Left cardiac atrium (tissue), 4 donors: ENCODE measurements at regions not wholly inside any gene's neighbourhood (a gene's known extent, or its start where the extent isn't known, plus 50 kb on each side); places are given as distances from the start of the nearest gene placed in this dataset.

ENCODE experiments used
- ATAC-seq, 2 donors: fragments of 200-7000 bp; cut with Tn5 transposase; one replicate each; pipeline ENCODE4 v1.9.1; 2020; ENCODE audit warnings: mild to moderate bottlenecking in 2 of 2, moderate library complexity in 2 of 2
- DNase-seq: peaks from one replicate; pipeline ENCODE4 v3.0.0-alpha.2; 2020
- intact Hi-C, 2 donors: fragments of 100-400 bp; cut with DNase I; formaldehyde crosslinking; loops; one replicate each; pipeline versions ENCODE4 v1.14.1 to v1.15.1; 2022 to 2023
- donor health status: DM: no; HTN: yes; CAD: no.
- donor health status: DM: no; HTN: yes; CAD: no; lungs with severe emphysema.
- donor health status: DM: yes; HTN: yes; CAD: no.
- donor health status: Dilated cardiomyopathy.

DNA sequence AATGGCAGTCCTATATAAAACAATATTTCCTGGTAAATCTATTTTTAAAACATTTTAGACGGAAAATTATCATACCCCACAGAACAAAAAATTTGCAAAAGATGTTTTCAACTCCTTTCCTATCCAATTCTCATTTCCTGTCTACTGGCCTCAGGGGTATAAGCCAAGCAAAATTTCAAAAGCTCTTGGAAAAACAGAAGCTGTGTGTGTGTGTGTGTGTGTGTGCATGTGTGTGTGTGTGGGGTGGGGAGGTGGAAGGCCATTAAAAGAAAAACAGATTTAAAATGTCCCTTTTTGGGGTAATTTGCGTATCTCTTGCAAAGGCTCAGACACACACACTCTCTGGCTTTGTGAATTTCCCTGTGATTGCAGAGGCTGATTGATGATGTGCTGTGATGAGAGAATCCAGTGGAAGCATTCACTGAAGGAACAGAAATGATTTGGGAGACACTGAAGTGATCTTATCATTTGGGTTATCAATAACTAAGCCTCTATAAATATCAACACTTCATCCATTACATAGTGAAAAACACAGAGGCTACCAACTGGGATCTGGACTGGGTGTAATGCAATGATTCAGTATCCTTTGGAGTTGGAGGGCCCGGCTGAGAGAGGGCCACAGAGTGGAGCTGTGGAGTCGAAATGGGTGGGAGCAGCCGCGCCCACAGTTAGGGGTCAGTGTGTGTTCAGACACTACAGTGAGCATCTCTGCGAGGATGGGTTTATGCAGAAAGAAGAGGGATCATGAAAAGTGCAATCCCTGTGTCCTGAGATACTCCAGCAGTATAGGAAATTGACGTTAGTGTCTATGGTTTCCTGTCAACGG, 106.8 kb upstream of the PREP start:
- intact Hi-C loops: no loop called here
- peak; percentile 22 for DNase-seq
- ATAC-seq: peak; percentile 44 to 68

DNA sequence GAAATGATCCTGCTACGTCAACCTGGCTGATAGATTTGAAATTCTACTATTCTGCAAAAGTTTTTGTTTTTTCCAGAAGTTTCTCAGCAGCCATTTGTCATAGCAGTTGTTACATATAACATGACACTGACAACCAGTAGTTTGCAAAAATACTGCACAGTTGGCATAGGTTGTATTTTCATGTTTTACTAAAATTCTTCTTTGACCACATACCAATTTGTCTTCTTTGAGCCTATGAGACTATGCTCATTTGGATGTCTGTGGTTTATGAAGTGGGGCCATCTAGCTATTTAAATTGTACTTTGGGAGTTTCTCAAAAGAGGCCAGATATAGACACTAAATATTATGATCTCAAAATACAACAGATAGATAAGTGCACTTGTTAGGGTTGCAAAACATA, 104.9 kb upstream of the PREP start:
- DNase-seq (no peak), ATAC-seq (no peak)
- intact Hi-C loops: no loop called here

DNA sequence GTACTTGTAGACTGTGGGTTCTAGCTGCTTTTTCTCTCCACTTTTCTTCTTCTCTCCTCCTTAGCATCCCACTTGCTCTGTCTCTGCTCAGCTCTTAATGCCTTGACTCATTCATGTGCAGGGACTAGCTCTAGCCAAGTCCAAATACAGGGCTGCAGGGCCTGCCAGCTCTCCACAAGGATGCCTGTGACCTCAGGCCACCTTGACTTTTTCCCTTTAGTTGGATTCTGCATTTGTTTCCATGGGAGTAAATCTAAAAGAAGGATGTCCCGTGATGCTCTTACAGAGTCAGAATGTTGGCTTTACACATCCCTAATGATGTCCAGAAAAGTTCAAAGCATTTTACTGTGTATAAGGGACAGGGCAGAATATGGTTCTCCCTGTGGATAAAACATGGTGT, 101.8 kb upstream of the PREP start:
- ATAC-seq (peak in 1 of 2 donors; percentile 47), DNase-seq (no peak)
- intact Hi-C loops: no loop called here

DNA sequence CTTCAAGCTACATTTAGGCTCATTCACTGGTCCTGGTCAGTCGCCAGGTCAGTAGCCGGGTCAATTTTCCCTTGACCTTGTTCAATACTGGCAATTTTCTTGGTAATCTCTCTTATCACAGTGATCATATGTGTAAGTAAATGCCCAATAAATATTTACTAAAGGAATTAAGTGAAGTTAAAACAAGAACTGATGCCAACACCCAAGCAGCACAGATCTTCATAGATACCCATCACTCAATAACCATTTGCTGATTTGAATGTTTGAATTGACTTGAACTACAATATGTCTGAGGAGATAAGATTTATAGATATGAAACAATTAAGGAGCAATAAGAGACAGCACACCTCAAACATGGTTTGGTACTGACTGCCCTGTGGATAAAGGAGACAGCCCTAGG, 100.8 kb upstream of the PREP start:
- intact Hi-C loops: no loop called here
- no peak for ATAC-seq
- DNase-seq: no peak

DNA sequence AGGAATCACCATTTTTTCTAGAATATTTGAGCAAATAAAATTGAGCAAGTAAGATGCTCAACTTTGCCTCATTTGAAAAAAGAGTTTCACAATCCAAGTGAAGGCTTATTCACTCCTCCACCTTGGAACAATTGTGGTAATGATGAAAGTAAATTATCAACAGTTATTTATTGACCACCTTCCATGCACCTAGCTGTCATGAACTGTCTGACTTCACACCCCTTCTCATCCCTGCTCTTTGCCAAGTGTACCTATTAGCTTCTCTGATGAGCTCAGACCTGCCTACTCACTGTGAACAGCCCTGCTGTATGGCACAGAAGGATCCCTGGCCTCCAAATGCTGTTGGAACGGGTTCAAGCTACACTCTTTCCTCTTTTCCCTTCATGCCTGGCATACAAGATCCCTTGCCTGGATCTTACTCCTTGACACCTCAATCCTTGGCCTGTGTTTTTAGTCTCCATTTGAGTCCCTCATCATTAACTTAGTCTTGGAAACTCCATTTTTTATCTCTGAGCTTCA, 99.0 kb upstream of the PREP start:
- no peak for ATAC-seq
- DNase-seq: no peak
- intact Hi-C loops: no loop called here

DNA sequence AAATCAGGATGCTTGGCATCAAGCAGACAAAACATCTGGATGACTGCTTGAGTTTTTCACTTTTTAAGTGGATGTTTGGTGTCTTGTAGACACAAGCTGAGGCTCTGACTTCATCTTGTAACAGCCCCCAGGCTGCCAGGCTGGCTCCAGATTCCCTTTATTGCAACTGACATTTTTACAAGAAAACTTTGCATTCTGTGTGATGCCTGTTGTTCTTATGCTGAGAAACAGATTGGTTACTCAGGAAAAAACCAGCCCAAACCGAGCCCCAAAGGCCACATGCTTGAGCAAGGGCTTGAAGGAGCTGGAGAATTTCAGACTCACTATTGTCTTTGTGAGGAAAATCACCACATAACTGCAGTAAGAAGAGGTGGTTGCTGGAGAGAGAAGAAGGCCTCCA, 98.4 kb upstream of the PREP start:
- ATAC-seq (no peak), DNase-seq (no peak)
- intact Hi-C loops: no loop called here

DNA sequence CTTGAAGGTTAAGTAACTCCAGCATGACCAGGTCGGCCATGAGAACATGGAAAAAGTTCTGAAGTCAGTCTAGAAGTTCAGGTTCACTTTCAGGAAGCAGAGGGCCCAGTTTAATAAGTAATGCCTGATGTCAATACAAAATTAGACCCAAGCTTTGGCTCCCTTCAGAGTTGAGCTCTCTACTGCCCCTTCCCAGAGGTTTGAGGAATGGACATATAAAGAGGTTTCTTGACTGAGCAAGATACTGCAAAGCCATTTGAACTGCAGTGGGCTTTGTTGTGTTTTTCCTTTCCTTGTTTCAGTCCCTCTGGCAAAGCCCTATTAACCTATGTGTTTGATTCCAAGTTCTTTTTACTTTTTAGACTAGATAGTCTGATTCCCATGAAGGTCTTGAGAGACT, 97.8 kb upstream of the PREP start:
- DNase-seq (no peak), ATAC-seq (no peak)
- intact Hi-C loops: no loop called here

DNA sequence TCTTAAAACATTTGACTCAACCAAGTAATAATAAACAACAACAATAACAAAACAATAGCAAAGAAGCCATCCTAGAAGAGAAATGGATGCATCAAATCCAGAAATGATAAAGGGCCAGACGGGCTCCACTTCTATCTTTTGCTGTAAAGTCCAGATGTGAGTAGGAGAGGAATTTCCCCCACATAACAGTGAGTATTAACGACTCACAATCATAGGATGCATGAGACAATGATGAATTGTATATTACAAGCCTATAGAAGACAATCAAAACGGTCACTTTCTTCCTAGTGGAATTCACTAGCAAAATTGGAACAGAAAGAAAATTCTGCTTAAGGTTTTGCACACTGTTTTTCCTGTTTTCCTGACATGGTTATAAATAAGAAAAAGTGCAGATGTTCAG, 97.0 kb upstream of the PREP start:
- DNase-seq: no peak
- ATAC-seq: no peak
- intact Hi-C loops: no loop called here

DNA sequence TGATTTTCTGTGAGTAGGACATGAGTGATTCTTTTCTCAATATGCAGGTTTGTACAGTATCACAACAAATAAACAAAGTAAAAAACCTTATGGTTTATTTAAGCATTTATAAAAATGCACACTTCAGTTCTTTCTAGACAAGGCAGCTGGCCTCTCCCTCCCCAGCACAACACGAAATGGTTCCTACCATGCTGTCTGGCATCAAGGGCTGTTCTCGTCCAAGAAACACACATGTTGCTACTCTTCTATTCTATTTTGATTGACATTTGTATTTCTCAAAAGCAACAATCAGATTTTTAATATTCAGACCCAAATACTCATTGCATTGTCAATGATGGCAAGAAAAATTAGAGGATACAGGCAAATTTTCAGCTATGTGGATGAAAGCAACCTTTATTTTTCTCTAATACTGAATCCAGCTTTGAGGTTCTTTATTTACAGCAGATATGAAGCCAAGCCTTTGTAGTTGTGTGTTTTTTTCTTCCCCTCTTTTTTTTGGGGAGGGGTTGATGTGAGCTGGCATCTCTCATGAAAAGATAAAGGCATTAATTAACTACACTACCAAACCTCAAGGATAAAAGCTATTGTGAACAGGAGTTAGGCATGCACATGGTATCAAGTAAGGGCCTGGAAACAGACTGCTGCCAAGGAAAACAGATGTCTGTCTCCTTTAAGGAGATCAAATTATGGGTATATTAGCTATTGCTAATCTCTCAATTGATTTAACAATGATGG, 96.4 kb upstream of the PREP start:
- DNase-seq (no peak), ATAC-seq (no peak)
- intact Hi-C loops: no loop called here

DNA sequence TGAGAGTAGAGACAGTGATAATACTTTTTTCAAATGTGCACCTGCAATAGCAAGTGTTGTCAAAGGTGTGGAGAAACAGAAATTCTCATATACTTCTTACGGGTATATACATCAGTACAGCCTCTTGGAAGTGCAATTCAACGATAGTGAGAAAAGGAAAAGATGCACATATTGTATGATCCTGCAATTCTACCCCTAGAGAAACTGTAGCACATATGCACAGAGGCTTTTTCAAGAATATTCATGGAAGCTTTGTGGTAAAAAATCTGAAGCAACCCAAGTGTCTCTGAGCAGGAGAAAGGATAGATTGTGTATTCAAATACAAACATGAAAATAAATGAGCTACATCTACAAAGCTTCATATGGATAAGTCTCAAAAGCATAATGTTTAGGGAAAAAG, 94.7 kb upstream of the PREP start:
- intact Hi-C loops: no loop called here
- no peak for DNase-seq
- ATAC-seq: no peak

DNA sequence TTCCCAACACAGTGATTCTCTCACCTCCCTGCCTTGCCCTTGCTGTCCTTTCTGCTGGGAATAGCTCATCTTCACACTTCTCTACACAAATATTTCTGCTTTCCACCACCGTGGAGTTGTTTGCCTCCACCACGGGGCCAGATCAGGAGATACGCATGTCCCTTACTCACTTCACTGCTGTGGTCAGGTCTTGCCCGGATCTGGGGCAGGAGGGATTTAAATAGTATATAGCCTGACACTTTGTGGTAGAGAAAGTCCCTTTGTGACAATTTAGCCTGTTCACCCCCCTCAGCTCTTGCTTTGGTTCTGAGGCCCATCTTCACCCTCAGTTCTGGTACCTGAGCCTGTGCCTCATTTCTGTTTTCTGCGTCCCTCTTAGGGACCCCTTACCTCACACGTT, 92.6 kb upstream of the PREP start:
- DNase-seq (no peak), ATAC-seq (no peak)
- intact Hi-C loops: no loop called here

DNA sequence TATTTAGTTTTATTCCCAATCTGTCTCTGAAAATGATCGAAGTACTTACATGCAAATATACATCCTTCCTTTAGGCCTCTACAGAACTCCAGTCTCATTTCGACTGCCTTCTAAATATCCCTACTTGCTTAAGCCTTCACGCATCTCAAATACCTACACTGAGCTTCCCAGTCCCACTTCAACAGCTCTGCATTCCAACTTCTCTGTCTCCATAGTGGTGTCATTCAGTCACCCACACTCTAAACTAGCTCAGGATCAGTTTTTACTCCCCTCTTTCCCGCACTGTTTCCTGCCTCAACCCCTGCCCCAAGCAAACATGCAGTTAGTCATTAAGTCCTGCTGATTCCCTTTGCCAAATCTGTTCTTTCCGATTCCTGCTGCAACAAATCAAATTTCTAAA, 91.8 kb upstream of the PREP start:
- no peak for DNase-seq
- intact Hi-C loops: no loop called here
- ATAC-seq: no peak

DNA sequence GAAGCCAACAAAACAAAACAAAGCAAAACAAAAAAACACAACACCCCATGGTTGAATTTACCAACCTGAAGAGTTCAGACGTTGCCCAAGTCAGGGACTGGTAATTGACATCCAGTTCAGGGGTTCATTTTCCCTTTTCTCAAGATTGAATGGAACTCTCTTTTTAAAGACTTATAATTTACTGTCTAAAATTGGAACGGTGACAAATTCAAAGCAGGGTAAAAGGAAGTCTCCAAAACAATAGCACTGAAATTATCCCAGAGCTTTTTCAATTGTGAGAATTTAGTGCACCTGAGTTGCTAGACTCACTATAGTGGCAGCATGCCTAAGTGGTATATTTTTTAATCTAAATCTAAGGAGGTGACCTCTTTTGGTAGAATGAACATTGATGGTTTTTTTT, 90.9 kb upstream of the PREP start:
- no peak for DNase-seq
- intact Hi-C loops: no loop called here
- no peak for ATAC-seq

DNA sequence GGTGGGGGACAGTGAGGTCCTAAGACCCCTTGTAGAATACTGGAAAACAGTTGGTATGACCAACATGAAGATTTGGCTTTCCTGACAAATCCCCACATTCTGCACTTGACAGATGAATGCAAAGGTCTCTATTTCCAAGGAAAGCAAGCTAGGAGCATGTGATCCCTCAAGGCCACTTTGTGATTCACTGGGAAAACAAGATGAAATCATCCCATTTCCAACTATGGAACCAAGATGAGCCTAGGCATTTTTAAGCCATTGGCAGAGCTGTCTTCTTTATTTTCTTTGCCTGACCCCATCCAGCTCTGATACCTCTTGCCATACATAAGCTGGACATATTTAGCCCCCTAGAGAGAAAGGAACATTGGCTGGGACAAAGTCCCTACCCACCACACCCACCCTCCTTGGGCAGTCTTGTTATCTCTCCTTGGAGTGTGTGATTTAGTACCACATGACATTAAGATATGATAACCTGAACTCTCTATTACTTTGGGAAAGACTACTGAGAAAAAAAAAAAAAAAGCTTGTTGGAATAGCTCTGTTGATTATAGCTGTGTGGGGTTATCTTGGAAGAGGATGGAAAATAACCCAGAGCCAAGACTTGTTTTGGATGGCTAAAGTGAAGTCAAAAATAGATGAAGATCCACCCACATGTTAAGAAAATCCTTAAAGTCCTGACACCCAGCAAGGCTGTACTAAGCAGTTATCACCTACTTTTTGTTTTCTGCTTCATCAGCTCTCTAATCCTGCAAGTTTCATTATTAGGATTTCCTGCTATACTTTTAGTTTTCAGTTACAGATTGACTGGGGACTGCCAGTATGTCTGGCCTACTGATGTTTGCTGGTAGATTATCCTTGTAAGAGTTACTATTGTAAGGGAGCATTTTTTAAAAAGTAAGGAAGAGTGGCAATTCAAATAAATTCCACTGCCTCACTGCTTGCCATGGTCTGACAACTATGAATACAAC, 90.1 kb upstream of the PREP start:
- ATAC-seq (peak in 1 of 2 donors; percentile 27), DNase-seq (no peak)
- intact Hi-C loops: no loop called here

DNA sequence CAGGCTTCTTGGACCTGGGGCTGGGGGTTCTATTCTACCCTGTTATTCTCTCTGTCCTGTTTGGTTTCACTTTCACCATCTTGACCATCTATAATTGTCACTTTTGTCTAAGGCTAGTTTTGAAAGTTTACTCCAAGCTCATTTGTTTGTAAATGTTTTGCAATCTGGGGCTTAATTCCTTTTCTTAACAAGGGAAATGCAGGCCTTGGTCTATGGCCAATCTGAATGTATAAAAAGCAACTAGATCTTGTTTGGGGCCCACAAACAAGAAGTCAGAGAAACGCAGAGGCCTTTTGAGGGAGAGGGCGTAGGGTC, 86.3 kb upstream of the PREP start:
- no peak for DNase-seq
- ATAC-seq: no peak
- intact Hi-C loops: loop anchor here in 1 of 2 donors (5.0 to 10.0 kb wide), 4 partner anchors 246 to 813 kb away; partner anchors contain the start of gene PRDM1

DNA sequence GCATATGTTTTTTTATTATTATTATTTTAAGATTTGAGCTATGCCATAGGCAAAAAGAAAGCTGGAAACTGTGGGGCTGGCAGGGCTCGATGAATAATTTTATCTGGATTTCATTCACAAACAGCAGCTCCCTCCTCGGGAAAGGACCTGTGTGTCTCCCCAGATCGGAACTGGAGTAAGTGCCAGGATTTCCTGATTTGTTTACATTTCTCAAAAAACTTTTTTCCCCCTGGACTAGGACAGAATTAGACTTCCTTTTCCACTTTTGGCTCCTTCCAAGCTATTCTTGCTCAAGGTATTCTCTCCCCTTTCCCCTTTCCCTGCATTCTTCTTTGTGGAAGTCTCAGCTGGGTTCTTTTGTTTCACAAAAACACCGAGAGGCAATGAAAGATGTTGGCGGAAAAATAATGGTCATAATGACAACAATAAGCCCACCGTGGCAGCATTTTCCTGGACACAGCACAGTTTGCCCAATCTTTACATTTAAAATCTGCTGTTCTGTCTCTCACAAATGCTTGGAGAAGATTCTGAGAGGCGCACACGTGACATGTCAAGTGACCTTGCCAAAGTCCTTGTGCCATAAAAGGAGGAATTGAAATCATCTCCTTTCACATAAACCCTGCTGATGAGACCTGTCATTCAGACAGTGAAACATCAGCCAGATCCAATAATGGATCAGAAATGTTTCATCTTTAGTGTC, 85.8 kb upstream of the PREP start:
- DNase-seq (no peak), ATAC-seq (peak in 1 of 2 donors; percentile 14)
- intact Hi-C loops: loop anchor here in 1 of 2 donors (5.0 to 10.0 kb wide), 4 partner anchors 246 to 814 kb away; partner anchors contain the start of gene PRDM1

DNA sequence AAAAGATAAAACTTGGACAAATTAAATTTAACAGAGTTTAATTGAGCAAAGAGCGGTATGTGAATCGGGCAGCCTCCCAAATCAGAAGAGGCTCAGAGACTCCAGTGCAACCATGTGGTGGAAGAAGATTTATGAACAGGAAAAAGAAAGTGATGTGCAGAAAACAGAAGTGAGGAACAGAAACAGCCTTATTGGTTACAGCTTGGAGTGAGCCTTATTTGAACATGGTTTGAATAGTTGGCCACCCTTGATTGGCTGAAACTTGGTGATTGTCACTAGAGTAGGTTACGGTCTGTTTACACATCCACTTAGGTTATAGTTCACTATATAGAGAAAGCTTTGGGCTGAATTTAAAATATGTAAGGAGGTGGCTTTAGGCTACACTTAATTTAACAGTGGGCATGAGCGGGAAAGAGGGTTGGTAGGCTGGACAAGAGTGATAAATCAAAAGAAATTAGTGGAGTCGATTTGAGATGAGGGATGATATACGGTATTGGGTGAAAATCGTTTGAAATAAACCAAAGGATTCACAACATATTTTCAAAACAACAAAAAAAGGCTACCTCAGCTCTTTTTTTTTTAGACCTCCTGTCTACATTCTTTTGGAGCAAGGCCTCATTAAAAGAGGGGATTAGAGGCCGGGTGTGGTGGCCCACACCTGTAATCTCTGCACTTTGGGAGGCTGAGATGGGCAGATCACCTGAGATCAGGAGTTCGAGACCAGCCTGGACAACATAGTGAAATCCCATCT, 84.3 kb upstream of the PREP start:
- intact Hi-C loops: loop anchor here in 1 of 2 donors (5.0 to 10.0 kb wide), 4 partner anchors 248 to 815 kb away; partner anchors contain the start of gene PRDM1
- ATAC-seq (no peak), DNase-seq (no peak)

DNA sequence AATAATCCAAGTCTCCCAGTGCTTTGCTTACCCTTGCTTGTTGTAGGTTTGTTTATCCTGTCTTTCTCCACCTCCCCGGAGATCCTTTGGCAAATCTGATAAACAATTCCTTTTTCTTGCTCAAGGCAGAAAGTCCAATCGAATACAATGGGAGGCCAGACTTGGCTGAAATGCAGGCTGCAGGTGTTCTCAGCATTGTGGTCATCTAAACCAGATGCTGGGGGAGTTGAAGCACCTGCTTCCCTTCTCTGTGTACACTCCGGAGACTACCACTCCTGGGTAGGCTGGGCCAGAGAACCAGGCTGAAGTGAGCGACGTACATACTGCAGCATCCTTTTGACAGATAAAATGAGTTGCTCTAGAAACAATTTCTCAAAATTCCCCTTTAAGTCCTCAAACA, 82.6 kb upstream of the PREP start:
- intact Hi-C loops: loop anchor here in 1 of 2 donors (5.0 to 10.0 kb wide), 4 partner anchors 249 to 817 kb away; partner anchors contain the start of gene PRDM1
- DNase-seq: no peak
- ATAC-seq: peak in 1 of 2 donors; percentile 35
